Activated CD4-positive, CD25-positive, alpha-beta regulatory T cell treated with anti-CD3 and anti-CD28 coated beads, Interleukin-2, amount 50 U/mL, for 24 hours (primary cell): ENCODE measurements at regions not wholly inside any gene's neighbourhood (a gene's known extent, or its start where the extent isn't known, plus 50 kb on each side); places are given as distances from the start of the nearest gene placed in this dataset.
"Not testable (repeated sequence)": the region's sequence is repeated elsewhere in the genome, so short reads cannot be mapped to it uniquely, and the experiment has no call there.

Source experiments
- ATAC-seq, 2 donors: fragments of 150-1000 bp; cut with Tn5 transposase; one replicate each; pipeline ENCODE4 v1.10.0; 2021; ENCODE audit warnings: mild to moderate bottlenecking in 1 of 2, moderate library complexity in 1 of 2

DNA sequence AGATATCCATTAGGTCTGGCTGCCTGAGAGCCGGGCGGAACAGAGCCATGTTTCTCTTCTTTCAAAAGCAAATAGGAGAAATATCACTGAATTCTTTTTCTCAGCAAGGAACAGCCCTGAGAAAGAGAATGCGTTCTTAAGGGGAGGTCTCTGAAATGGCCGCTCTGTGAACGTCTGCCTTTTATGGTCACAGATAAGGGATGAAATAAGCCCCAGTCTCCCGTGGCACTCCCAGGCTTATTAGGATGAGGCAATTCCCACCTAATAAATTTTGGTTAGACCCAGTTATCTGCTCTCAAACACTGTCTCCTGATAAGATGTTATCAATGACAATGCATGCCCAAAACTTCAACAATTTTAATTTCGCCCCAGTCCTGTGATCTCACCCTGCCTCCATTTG is 133.4 kb upstream of the KCNJ18 start:
- ATAC-seq: not testable (repeated sequence)

DNA sequence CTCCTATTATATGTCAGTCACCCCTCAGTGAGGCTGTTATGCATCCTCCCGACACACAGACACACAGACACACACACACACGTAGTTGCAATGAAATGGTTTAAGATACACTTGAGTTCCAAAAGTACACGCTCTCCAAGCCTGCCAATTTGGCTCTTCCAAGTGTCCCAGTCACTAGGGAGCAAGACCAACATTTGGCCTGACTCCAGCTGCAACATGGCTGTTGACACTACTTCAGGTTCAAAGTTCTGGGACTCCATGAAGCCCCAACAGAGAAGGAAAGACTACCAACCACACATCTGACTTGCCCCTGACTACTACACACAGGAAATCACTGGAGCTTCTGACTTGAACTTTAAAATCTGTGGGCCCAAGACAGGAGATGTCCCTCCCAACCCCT is 128.1 kb upstream of the KCNJ18 start:
- ATAC-seq: no peak

DNA sequence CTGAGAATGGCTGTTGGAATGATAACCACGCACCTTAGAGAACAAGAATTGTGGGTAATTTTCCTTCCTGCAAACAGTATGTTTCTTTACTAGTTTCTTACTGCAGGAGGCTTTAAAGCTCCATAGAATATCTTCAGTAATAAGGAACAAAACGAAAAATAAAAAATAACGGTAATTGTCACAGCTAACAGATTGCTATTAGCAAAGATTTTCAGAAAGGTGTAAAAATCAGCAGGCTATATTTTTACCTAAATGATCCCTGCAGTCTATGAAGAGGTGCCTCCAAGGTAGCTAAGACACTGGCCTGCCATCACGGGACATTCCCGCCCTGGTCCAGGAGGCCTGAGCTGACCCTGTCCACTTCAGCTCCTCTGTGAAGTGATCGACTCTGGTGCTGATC is 127.6 kb upstream of the KCNJ18 start:
- not testable (repeated sequence) for ATAC-seq

DNA sequence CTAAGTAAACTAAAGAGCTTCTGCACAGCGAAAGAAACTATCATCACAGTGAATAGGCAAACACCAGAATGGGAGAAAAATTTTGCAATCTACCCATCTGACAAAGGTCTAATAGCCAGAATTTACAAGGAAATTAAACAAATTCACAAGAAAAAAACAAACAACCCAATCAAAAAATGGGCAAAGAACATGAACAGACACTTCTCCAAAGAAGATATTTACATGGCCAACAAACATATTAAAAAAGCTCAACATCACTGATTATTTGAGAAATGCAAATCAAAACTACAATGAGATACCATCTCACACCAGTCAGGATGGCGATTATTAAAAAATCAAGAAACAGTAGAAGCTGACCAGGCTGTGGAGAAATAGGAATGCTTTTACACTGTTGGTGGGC is 121.9 kb upstream of the KCNJ18 start:
- ATAC-seq: not testable (repeated sequence)

DNA sequence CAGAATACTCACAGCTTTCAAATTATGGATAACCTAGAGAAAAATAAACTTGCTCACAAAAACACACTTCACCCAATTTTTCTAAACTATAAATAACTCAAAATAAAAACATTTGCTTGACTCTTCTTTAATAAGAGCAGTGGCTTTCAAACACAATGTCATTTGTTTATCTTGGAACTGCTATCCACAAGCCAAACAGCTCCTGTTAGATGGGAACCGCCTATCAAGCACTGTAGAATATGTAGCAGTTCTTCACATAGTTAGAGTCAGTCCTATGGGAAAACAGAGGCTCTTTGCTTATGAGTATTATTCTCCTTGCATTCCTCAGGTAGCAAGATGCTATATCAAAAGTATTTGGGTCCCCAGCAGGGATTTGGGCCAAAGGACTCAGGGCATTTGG is 120.2 kb upstream of the KCNJ18 start:
- ATAC-seq: not testable (repeated sequence)

DNA sequence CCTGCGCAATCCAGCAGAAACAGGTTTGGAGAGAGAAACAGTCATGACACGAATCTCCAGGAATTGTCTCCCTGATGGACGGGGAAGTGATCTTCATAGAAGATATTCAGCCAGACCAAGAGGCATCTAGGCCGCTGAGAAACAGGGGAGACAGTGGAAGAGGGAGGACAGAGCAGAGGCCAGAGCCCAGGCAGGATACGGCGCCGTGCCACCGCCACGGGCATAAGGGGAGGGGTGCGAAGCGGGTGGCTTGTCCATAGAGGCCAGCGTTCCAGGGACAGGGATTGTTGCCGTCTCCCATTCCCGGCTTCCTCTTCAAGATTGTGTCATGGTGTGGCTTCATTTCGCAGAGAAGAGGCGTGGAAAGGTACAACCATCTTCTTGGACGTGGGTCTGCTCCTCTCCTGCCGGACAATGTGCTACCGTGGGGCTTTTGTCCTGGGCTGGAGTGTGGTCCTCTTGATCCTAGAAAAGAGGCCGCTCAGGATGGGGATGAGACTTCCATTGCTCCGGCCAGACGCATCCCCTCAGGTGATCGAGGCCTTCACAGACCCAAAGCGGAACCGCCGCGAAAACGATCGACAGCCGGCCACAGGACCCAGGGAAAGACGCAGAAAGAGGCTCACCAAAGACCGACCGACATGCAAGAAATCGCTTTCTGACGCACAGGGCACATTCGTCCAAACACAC is 118.9 kb upstream of the KCNJ18 start:
- ATAC-seq: not testable (repeated sequence)

DNA sequence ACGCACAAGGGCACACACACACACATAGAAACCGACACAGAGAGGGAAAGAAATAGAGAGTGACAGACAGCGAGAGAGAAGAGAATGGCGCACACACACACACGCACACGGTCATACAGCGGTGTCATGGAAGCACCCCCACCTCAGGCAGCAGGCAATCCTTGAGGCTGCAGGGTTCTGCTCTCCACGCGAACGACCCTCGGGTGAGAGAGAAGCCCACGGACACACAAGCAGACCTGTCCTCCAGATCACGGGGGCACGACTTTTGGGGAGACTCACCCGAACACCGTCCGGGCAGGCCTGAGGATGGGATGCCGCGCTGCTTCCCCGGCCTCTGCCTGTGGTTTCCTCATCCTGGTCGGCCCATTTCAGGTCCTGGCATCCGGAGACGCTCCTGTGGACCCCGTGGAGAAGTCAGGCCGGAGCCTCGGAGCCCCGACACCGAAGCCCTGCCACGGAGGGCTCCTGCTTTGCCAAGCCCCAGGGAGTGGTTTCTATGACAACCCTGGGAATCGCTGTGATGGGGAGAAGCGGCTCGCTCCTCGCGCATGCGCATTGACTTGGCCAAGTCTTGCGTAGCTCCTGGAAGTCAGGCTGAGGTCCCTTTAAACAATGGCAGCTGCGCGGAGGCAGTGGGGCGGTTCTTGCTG is 118.2 kb upstream of the KCNJ18 start:
- ATAC-seq: peak in 1 of 2 donors; percentile 55

DNA sequence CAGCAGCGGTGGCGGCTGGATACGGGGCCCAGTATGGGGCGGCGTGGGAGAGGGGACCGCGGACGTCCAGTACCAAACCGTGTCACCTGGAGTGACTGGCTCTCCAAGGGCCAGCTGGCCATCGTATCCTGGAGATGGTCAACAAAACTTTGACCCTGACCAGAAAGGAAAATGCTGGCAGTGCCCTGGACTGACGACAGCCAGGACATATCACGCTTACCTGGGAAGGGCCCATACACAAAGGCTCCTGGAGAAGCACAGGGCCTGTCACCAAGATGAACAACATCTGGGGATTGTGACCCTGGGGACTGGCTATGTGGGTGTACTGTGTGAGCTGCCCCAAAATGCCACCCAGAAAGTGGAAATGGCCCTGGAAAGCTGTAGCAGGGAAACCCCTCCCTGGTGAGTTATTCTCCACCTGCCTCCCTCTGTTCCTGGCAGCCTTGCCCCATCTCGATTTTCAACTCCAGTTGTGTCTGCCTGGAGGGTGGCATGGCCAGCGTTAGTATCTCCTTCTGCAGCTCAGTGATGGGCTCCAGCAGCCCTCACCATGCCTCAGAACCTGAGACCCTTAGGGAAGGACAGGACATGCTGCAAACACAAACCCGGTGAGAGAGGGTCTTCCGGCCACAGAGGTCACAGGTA is 117.6 kb upstream of the KCNJ18 start:
- ATAC-seq: not testable (repeated sequence)

DNA sequence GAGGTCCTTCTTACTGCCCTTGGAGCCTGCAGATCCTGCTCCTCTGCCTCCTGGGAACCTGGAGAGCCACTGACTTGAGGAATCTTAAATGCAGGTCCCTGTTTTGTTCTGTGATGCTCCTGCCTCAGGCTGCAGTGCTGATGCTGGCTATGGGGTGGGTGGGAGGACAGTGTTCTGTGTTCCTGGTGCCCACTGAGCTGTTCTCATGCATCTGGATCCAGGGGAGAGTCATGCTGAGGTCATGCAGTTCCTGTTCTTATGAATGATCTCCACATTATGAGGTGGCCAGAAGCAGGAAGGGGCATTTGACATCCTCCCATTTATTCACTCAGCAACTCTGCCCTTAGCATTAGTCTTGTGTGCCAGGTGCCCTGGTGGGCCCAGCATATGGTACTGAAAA is 113.5 kb upstream of the KCNJ18 start:
- ATAC-seq: not testable (repeated sequence)

DNA sequence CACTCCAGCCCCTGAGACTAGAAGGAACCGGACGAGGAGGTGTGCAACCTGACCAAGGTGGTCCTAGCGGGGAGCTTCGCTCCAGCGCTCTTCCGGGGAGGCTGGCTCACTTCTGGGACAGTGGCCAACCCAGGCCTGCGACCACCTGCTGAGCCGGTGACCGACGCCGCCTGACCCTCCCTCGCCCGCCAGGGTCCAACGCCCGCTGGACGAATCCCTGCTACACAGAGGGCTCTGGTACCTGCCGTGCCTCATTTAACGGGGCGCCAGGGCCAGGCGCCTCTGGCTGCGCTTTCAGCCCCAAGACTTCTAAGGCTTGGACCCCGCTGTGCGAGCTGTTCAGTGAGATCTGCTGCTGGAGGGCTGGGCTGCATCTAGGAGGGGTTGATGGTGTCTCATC is 99.5 kb upstream of the KCNJ18 start:
- no peak for ATAC-seq

DNA sequence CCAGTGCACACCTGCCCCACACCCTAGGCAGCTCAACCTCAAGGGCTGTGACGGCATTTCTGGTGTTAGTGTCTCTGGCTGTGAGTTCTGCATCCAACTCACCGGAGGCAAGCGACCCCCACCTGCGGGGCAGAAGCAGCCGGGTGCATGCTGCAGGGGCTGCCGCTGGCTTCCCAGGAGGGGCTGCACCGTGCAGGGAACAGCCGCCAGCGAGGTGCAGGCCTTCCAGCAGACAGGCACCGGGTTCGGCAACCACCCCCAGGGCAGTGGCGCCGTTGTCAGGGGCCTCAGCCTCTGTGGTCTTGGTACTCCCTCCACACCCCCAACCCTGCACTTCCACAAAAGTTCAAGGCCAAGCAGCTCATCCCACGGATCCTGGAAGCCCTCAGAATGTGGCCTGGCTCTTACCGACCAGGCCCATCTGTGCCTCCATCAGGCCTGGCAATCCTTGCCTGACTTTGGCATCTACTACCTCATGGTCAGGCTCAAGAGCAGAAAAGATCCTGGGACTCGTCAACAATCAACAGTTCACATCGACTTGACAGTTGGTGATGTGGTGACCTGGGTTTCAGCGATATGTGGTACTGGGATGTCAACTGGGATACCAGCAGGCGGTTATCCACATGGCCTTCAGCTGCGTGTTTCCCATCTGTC is 98.7 kb upstream of the KCNJ18 start:
- not testable (repeated sequence) for ATAC-seq

DNA sequence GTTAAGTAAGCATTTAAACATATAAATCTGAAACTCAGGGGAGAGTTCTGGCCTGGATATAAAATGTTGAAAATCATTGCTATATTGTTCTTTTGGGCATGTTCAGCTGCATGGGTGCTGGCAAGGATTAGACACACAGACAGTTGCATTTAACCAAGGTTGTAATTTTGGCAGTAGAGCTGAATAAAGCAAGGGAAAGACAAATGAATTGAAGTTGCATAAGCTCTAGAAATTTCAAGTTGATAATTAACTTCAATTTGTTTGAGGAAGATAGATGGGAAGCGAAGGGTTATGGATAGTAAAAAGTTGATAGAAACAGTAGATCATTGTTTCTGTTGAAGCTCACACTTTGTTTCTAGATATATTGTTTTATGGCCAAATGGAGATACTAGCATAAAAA is 97.2 kb upstream of the KCNJ18 start:
- ATAC-seq: no peak

DNA sequence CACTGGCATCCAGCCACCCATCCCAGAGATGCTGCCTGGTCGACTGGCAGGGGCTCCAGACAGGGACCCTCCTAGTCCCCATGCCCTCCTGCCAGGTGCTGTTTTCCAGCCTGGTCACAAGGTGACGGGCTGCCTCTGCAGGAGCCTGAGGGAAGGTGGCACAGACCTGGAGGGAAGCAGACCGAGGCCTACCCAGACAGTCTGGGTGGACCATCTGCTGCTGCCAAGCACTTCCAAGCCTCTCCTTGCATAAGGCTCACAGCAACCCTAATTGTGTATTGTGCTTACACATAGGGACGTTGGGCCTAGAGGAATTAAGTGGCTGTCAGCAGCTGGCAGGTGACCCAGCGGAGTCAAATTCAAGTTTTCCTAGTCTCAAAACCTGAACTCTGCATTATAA is 90.1 kb upstream of the KCNJ18 start:
- ATAC-seq: no peak

DNA sequence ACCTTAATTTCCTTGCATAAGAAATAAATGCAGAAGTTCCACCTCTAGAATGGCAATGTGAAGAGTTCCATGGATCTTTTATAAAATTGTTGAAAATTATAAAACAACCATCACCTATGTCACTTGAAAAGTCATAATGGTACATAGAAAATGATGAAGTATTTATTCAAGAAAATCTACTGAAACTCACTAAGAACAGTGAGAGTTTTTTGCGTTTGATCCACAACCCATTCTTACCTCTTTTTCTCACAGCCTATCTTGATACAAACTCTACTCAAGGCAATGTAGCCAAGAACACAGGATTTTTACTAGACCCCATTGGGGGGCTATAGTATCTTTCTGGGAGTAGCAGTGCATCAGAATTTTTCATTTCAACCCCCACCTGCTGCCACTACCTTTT is 89.0 kb upstream of the KCNJ18 start:
- ATAC-seq: not testable (repeated sequence)

DNA sequence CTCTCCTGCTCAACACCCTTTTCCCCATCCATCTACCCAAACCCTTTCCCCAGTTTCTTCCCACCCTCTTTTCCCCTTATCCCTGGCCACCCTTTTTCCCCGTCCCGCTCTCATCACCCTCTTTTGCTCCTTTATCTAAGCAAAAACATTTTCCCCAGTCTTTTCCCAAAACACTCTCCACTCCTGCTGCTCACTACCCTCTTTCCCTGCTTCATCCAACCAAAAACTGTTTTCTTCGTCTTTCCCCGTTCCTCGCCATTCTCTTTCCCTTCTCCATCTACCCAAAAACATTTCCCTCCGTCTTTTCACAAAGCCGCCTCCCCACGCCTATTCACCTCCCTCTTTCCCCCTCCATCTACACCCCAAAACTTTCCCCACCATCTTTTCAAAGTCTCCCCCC is 80.9 kb upstream of the KCNJ18 start:
- not testable (repeated sequence) for ATAC-seq

DNA sequence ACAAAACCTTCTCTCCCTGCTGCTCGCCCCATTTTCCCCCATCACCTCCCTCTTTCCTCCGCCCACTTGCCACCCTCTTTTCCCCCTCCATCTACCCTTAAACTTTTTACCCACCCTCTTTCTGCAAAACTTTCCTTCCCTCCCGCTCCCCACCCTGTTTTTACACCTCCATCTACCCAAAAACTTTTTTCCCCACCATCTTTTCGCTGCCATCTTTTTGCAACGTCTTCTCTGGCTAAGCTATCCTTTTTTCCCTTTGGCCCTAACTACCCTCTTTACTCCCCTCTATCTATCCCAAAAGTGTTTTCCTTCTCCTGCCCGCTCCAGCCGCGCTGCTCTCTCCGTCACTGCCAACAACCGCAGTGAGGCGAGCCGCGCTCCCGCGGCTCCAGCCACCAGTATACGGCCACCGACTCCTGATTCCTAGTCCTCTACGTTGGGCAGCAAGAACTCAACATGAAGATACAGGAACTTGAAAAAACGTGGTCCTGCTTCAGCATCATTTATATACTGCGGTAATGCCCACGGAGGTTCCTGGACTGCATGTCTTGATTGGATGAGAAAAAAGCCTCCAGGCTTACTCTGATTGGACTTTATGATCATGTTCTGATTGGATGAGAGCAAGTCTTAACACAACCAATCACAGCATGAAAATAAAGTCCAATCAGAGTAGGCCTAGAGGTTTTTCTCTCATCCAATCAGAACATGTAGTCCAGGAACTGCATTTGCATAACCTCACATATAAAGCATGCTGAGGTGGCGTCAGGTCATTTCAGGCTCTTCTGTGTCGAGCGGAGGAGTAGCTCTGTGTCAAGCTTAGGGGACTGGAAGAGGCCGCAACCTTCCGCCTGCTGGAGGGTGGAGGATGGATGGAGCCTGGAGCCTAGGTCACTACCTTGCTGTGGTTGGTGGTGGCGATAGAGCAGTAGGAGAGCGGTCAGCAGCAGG is 79.9 kb upstream of the KCNJ18 start:
- not testable (repeated sequence) for ATAC-seq

DNA sequence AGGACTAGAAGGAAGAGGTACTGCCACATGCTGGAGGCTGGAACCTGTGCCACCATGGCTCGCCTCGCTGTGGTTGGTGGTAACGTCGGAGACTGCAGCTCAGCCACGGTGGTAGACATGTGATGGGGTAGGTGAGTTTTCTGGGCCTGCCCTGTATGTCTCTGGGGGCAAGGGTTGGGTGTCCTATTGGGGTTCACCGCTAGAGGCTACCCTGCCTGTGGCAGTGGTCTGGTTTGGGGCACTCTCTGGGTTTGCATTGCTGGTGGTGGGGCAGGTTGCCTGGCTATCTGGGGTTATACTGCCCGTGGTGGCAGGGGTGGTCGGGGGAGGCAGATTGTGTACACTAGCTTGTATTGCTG is 79.3 kb upstream of the KCNJ18 start:
- ATAC-seq: no peak

DNA sequence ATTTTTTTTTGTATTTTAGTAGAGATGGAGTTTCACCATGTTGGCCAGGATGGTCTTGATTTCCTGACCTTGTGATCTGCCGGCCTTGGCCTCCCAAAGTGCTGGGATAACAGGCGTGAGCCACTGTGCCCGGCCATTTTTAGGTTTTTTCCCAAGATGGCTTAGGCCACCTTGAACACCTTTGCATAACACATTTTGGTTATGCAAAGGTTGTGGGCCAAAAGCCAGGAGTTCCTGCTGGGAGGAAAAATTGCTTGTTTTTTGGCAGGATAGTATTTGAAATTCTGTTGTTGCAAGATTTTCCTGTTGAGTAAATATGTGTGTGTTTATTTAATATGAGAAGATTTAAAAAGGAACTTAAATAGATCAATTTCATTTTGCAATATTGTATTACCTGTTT is 65.3 kb upstream of the KCNJ18 start:
- not testable (repeated sequence) for ATAC-seq
